Keratinocyte (primary cell): ENCODE measurements at regions not wholly inside any gene's neighbourhood (a gene's known extent, or its start where the extent isn't known, plus 50 kb on each side); places are given as distances from the start of the nearest gene placed in this dataset.

Source experiments
- DNase-seq: peaks from one replicate; pipeline ENCODE4 v3.0.0-alpha.2; 2011; ENCODE audit warnings: low read depth, missing footprints, low spot score
- FAIRE-seq: peaks from 2 replicates; lab custom pipeline; 2011; peaks lifted over from hg19 to GRCh38; lab: Jason Lieb, UNC
- H2AFZ ChIP-seq: 2 replicates; pipeline ENCODE4 v1.6.0; 2012; ENCODE audit warnings: low read length, control low read depth, inconsistent platforms; ENCODE audit not compliant: control insufficient read depth
- H3K27ac ChIP-seq: 2 replicates; pipeline ENCODE4 v1.5.1; 2011; ENCODE audit warnings: low read length; ENCODE audit not compliant: control insufficient read depth, insufficient read depth
- H3K27me3 ChIP-seq: 3 replicates; pipeline ENCODE4 v1.6.0; 2011; ENCODE audit warnings: low read length; ENCODE audit not compliant: control insufficient read depth, insufficient read depth; ENCODE audit errors: extremely low read depth
- H3K36me3 ChIP-seq, 2 experiments: 2 replicates in 1 of 2; 3 replicates in 1 of 2; pipeline ENCODE4 v1.5.1; 2011; ENCODE audit warnings: low read length in 2 of 2, mild to moderate bottlenecking in 1 of 2; ENCODE audit not compliant: control insufficient read depth in 2 of 2, insufficient read depth in 2 of 2; ENCODE audit errors: extremely low read depth in 1 of 2
- H3K4me1 ChIP-seq: 3 replicates; pipeline ENCODE4 v1.5.1; 2011; ENCODE audit warnings: low read length; ENCODE audit not compliant: control insufficient read depth, insufficient read depth; ENCODE audit errors: extremely low read depth
- H3K4me2 ChIP-seq: 3 replicates; pipeline ENCODE4 v1.6.0; 2011; ENCODE audit warnings: low read depth, low read length; ENCODE audit not compliant: control insufficient read depth, insufficient read depth; ENCODE audit errors: extremely low read depth
- H3K4me3 ChIP-seq, 3 experiments: fragments of 200-600 bp in 1 of 3; sonication (generic) in 1 of 3; 2 replicates in 2 of 3; 3 replicates in 1 of 3; pipeline ENCODE4 v1.5.1; 2011 to 2016; ENCODE audit warnings: low read length in 3 of 3, mild to moderate bottlenecking in 3 of 3, control low read depth in 2 of 3, inconsistent platforms in 1 of 3, low read depth in 1 of 3, mixed read lengths in 1 of 3, mixed run types in 1 of 3, moderate library complexity in 1 of 3; ENCODE audit not compliant: control insufficient read depth in 2 of 3, insufficient read depth in 2 of 3; ENCODE audit errors: extremely low read depth in 1 of 3
- H3K79me2 ChIP-seq: 2 replicates; pipeline ENCODE4 v1.6.0; 2012; ENCODE audit warnings: low read length; ENCODE audit not compliant: control insufficient read depth, insufficient read depth
- H3K9ac ChIP-seq: 3 replicates; pipeline ENCODE4 v1.6.0; 2011; ENCODE audit warnings: low read length; ENCODE audit not compliant: control insufficient read depth, insufficient read depth; ENCODE audit errors: extremely low read depth
- H3K9me1 ChIP-seq: 3 replicates; pipeline ENCODE4 v1.6.0; 2011; ENCODE audit warnings: low read length; ENCODE audit not compliant: control insufficient read depth, insufficient read depth; ENCODE audit errors: extremely low read depth
- H3K9me3 ChIP-seq: 2 replicates; pipeline ENCODE4 v1.5.1; 2012; ENCODE audit warnings: low read depth, low read length; ENCODE audit not compliant: control insufficient read depth
- H4K20me1 ChIP-seq: 3 replicates; pipeline ENCODE4 v1.6.0; 2011; ENCODE audit warnings: low read length; ENCODE audit not compliant: control insufficient read depth, insufficient read depth; ENCODE audit errors: extremely low read depth
- EZH2 ChIP-seq: IDR thresholded peaks from one replicate; pipeline ENCODE4 v1.6.1; 2012; ENCODE audit warnings: inconsistent platforms, mild to moderate bottlenecking, low read length, moderate library complexity
- dilution Hi-C: fragments of 300-500 bp; cut with MboI; formaldehyde crosslinking; loops from one replicate; pipeline ENCODE4 v1.7.0; 2020; ENCODE audit warnings: low sequenced_read_pairs; ENCODE audit not compliant: extremely low pct_ligation_motif_present
- TF ChIP-seq, protein P1 (sequence below), 3 experiments: IDR thresholded peaks in 1 of 3; conservative IDR thresholded peaks in 1 of 3; optimal IDR thresholded peaks in 1 of 3; 2 replicates in 2 of 3; 3 replicates in 1 of 3; pipeline versions ENCODE3 to v1.5.1; 2011; ENCODE audit warnings: low read length in 3 of 3, mild to moderate bottlenecking in 3 of 3, moderate library complexity in 2 of 3, control low read depth in 1 of 3, inconsistent platforms in 1 of 3; ENCODE audit not compliant: insufficient read depth in 2 of 3; ENCODE audit errors: extremely low read depth in 1 of 3

DNA sequence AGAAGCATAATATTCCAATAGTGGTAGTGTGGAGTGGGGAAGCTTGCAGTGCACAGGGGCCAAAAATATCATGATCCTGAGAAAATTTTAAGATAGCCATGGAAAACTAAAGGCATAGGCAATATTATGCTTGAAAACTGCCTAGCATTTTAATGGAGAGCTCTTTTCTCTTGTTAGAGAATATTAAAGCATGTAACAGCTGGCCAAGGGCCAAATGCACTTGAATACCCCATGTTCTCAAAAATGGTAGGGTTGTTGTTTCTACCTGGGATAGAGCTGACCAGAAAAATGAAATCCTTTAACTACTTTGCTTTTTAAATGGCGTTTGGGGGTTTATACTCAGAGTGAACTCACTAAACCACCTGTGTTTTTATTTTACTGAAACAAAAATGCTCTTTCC lies 739.6 kb upstream of the SLIT2 start:
- H3K27ac ChIP-seq, result no peak overlapping the region
- no peak for TF ChIP-seq EZH2
- TF ChIP-seq, protein P1, sequence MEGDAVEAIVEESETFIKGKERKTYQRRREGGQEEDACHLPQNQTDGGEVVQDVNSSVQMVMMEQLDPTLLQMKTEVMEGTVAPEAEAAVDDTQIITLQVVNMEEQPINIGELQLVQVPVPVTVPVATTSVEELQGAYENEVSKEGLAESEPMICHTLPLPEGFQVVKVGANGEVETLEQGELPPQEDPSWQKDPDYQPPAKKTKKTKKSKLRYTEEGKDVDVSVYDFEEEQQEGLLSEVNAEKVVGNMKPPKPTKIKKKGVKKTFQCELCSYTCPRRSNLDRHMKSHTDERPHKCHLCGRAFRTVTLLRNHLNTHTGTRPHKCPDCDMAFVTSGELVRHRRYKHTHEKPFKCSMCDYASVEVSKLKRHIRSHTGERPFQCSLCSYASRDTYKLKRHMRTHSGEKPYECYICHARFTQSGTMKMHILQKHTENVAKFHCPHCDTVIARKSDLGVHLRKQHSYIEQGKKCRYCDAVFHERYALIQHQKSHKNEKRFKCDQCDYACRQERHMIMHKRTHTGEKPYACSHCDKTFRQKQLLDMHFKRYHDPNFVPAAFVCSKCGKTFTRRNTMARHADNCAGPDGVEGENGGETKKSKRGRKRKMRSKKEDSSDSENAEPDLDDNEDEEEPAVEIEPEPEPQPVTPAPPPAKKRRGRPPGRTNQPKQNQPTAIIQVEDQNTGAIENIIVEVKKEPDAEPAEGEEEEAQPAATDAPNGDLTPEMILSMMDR (optimal IDR thresholded peaks at IDR 0.05 in 1 of 3, IDR thresholded peaks at IDR 0.05 in 1 of 3, conservative IDR thresholded peaks at IDR 0.05 in 1 of 3; ENCODE audit: extremely low read depth in 1 of 3, insufficient read depth in 2 of 3, low read length in 3 of 3), result no peak
- no peaks in the 10 kb centered on the region for H4K20me1 ChIP-seq
- dilution Hi-C loops, result no loop called here
- no peaks in the 10 kb centered on the region for H3K9me1 ChIP-seq
- no peaks in the 10 kb centered on the region for H3K4me1 ChIP-seq
- no peak overlapping the region for H3K9ac ChIP-seq
- H3K4me3 ChIP-seq, result no peak overlapping the region
- H3K9me3 ChIP-seq, result no peaks in the 10 kb centered on the region
- no peaks in the 10 kb centered on the region for H3K36me3 ChIP-seq
- H3K4me2 ChIP-seq, result no peak overlapping the region
- FAIRE-seq (no peak), DNase-seq (no peak)
- no peaks in the 10 kb centered on the region for H3K79me2 ChIP-seq
- no peak overlapping the region for H2AFZ ChIP-seq
- H3K27me3 ChIP-seq, result no peaks in the 10 kb centered on the region

DNA sequence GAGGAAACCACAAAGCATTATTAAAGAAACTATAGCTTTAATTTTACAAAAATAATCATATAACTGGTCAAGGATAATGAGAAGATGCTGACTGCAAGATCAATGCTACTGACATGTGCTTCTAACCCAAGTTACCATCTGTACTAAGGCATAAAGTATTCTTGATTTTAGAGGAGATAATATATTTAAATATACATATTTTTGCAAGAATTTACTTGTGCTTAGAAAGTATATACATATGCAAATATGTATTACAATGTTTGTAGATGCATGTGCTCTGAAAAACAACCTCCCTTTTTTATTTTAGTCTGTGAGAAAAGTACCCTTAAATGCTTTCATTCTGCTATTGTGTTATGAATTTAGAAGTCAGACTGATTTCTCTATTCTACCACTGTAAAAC lies 740.7 kb upstream of the SLIT2 start:
- Histone ChIP-seq H3K4me3 (no peak overlapping the region), H4K20me1 (no peaks in the 10 kb centered on the region), H3K9me1 (no peaks in the 10 kb centered on the region), H3K27me3 (no peaks in the 10 kb centered on the region), H3K9me3 (no peaks in the 10 kb centered on the region), H3K36me3 (no peaks in the 10 kb centered on the region), H3K79me2 (no peaks in the 10 kb centered on the region), H3K4me1 (no peaks in the 10 kb centered on the region), H3K9ac (no peak overlapping the region), H2AFZ (no peak overlapping the region), H3K27ac (no peak overlapping the region), H3K4me2 (no peak overlapping the region)
- dilution Hi-C loops, result no loop called here
- DNase-seq (no peak), FAIRE-seq (no peak)
- TF ChIP-seq, protein P1 (optimal IDR thresholded peaks at IDR 0.05 in 1 of 3, IDR thresholded peaks at IDR 0.05 in 1 of 3, conservative IDR thresholded peaks at IDR 0.05 in 1 of 3; ENCODE audit: extremely low read depth in 1 of 3, insufficient read depth in 2 of 3, low read length in 3 of 3), result no peak
- TF ChIP-seq EZH2, result no peak
